ENCODE measurements at regions not wholly inside any gene's neighbourhood (a gene's known extent, or its start where the extent isn't known, plus 50 kb on each side); places are given as distances from the start of the nearest gene placed in this dataset.
"Not testable (repeated sequence)": the region's sequence is repeated elsewhere in the genome, so short reads cannot be mapped to it uniquely, and the experiment has no call there.

- CTCF ChIA-PET, result interaction anchor here (0.7 to 1.2 kb wide), 2 partner anchors 62 to 69 kb away, joined by 3 to 4 read pairs; no protein-coding TSS in a partner anchor
These were observed 51.8 kb downstream of the TEX44 start for GRCh38 chr2:231644426-231644825.

DNA sequence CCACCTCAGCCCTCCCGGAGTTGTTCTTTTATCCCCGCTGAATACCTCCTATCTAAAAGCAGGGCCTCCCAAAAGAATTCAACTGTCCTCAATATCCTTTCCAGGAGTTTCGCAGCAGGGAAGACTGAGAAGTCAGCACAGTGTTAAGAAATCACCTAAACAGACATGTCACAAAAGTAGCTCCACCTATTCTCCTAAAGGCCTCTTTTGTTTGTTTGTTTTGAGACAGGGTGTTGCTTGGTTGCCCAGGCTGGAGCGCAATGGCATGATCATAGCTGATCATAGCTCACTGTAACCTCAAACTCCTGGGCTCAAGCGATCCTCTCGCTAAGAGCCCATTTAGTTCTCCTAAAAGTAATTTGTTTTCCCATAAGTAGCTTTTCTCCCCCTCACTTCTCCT is 53.8 kb downstream of the TEX44 start:
- POLR2A ChIA-PET, result no interaction called here
- CTCF ChIA-PET, result interaction anchor here (1.4 kb wide), 1 partner anchor 31 kb away, joined by 5 read pairs; no protein-coding TSS in a partner anchor

More at GRCh38 chr2:231644426-231644825, 51.8 kb downstream of the TEX44 start:
- POLR2A ChIA-PET, result no interaction called here

DNA sequence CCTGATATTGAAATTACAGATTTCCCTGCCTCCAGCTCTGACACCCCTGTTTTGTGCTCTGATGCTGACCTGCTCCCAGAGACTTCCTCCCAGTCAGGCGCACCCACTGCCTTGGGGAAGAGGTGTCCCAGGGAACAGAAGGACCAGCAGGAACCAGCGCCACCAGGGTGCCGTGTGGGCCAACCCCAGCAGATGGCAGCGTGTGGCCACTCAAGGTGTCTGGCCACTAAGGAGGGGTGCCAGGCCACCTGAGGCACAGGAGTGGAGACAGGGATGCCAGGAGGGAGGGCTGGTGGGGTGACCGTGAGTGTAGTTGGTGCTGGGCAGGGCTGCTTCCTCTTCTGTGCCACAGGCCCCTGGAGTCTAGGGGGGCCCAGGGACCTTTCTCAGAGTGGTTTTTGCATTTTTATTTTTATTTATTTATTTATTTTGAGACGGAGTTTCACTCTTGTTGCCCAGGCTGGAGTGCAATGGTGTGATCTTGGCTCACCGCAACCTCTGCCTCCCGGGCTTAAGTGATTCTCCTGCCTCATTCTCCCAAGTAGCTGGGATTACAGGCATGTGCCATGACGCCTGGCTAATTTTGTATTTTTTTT is 56.0 kb downstream of the TEX44 start:
- CTCF ChIA-PET, result interaction anchor here (0.6 to 1.3 kb wide), 3 partner anchors 29 to 143 kb away, joined by 3 read pairs; no protein-coding TSS in a partner anchor
- POLR2A ChIA-PET, result no interaction called here

- POLR2A ChIA-PET, result not testable (repeated sequence)
- CTCF ChIA-PET, result interaction anchor here (0.7 kb wide), 2 partner anchors 21 to 454 kb away, joined by 3 read pairs; no protein-coding TSS in a partner anchor
These were observed 56.8 kb upstream of the PTMA start for GRCh38 chr2:231651561-231651960.

- ChIA-PET CTCF (no interaction called here), POLR2A (no interaction called here)
These were observed 52.8 kb upstream of the PTMA start for GRCh38 chr2:231655488-231655887.

GRCh38 chr2:231655894-231656293 is 52.4 kb upstream of the PTMA start:
- CTCF ChIA-PET, result no interaction called here

More at GRCh38 chr2:231655894-231656293, 52.4 kb upstream of the PTMA start:
- POLR2A ChIA-PET, result no interaction called here
